ENCODE measurements at regions not wholly inside any gene's neighbourhood (a gene's known extent, or its start where the extent isn't known, plus 50 kb on each side); places are given as distances from the start of the nearest gene placed in this dataset.

GRCh38 chr18:51400721-51401120 is 203.2 kb upstream of the MEX3C start:
- no peak for DNase-seq

GRCh38 chr18:51401912-51402311 is 204.4 kb upstream of the MEX3C start:
- no peak for DNase-seq

DNA sequence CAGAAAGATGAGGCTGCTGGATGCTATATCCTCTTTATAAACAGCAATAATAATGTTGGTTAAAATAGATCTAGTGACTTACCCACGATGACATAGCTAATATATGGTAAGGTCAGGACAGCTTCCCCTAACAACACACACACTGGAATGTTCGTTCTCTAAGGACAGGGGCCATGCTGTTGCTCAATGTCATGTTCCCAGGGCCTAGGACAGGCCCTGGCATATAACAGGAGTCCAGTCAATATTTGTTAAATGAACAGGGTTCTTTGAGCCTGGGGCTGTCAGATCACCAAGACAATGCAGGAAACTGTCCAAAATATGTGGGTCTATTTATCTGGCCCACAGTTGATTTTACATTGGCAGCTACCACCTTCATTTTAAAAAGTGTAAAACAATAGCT is 207.1 kb upstream of the MEX3C start:
- DNase-seq = no peak

GRCh38 chr18:51405683-51406477 is 208.4 kb upstream of the MEX3C start:
- DNase-seq = no peak

GRCh38 chr18:51417643-51418483 is 220.4 kb upstream of the MEX3C start:
- no peak for DNase-seq

GRCh38 chr18:51425475-51425874 is 228.0 kb upstream of the MEX3C start:
- no peak for DNase-seq

DNA sequence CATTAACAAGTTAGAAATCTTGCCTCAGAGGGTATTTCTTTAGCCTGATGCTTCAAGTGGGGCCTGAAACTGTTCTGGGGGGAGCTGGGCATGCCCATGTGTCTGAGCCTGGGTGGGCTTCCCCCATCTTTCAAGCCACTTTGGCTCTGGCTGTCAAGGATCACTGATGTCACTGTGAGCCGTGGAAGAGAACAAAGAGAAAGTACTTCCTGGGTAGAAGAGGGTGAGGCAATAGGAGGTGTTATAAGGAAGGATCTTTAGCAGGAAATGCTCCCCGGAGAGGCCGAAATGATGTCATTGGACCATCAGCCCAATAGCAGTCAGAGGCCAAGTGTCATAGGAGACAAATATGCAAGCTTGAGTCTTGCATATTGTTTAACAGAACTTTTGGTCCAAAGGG is 228.4 kb upstream of the MEX3C start:
- no peak for DNase-seq

GRCh38 chr18:51426996-51427395 is 229.5 kb upstream of the MEX3C start:
- no peak for DNase-seq

DNA sequence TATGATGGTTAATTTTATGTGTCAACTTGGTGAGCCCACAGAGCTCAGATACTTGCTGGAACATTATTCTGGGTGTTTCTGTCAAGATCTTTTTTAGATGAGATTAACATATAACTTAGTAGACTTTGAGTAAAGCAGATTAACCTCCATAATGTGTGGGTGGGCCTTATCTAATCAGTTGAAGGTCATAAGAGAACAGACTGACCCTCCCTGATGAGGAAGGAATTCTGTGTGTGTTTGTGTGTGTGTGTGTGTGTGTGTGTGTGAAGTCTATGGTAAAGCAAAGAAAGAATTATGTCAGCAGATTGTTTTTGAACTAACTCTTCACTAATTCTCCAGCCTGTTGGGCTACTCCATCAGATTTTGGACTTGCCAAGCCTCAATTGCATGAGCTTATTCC is 232.2 kb upstream of the MEX3C start:
- no peak for DNase-seq

DNA sequence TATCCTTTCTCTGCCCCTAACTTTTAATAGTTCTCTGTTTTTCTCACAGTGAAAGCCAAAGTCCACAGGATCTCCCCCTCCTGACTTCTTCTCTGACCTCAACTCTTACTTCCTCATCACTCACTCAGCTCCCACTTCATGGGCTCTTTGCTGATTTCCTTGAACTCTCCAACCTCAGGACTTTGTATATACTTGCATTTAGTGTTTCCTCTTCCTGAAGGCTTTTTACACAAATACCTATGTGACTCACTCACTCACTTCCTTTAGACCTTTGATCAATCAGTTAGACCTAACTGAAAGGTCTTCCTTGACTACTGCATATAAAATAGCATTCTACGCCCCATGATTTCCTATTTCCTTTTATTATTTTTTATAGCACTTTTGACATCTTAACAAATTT is 233.1 kb upstream of the MEX3C start:
- DNase-seq = no peak

DNA sequence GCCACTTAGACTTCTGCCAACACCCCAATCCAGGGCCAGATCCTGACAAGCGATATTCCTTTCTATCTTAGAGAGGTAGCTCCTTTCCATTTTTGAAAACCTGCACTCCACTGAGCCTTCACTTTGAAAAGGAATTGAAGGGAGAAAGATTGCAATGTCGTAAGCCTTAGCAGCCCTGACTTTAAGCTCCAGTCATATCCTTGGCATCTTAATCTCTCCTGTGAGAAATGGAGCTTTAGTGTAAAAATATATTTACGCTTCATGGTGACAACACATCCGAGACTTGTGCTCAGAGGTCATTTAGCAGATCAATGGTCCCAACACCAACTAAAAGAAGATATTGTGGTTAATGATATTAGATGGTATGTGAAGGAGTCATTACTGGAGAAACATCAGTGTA is 235.8 kb upstream of the MEX3C start:
- DNase-seq = no peak

DNA sequence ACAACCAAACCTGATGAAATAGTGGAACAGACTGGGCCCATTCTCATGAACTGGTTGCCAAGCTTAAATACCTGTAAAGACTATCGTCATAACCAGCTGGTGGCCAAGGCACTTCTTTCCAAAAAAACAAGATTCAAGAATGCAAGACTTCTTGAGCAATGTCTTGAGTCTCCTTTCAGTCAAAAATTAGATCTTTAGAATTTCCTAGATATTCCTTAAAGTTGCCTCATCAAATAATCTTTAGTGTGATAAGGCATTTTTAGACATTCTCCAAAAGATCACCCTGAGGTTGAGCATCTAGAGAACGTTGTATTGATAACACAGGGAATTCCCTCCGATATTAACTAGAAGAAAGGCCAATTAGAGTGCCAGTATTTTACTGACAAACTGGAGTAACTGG is 236.4 kb upstream of the MEX3C start:
- no peak for DNase-seq

DNA sequence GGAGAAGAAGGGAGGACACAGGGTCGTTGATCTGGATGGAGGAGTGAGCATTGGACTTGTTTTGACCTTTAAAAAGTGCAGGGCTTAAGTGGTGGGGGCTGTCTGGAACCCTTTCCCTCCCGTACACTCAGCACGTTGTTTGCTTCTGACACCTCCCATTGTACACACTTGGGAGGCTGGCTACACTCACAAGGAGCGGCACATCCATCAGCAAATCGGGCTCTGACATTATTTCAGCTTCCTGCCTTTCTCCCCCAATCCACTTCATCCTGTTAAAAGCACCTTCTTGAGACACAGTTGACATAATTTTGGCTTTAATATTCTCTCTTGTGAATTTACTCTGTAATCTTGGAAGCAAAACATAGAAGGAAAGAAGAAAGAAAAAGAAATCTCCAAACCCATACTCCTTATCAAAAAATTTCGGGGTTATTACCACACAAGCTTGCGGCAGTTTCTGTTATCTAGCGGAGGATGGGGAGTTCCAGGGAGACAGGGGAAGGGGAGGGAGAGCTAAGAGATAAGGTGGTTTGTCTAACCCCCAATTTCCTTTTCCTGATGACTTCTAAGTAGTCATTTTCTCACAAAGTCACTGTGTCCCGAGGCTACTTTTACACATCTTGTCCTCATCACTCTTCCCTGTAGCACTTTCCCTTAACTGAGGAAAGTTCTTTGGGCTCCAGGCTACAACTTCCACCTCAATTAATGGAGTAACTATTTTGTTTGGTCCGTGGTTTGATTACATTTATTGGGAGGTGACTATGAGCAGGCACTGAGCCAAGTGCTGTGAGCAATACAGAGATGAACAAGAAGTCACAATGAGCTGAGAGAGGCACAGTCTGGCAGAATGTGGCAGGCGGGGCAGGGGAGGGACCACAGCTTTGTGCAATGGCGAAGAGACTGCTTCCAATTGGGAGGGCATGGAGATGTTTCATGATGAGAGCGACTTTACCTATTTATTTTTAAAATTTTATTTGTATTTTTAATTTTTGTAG is 240.1 kb upstream of the MEX3C start:
- DNase-seq = no peak

DNA sequence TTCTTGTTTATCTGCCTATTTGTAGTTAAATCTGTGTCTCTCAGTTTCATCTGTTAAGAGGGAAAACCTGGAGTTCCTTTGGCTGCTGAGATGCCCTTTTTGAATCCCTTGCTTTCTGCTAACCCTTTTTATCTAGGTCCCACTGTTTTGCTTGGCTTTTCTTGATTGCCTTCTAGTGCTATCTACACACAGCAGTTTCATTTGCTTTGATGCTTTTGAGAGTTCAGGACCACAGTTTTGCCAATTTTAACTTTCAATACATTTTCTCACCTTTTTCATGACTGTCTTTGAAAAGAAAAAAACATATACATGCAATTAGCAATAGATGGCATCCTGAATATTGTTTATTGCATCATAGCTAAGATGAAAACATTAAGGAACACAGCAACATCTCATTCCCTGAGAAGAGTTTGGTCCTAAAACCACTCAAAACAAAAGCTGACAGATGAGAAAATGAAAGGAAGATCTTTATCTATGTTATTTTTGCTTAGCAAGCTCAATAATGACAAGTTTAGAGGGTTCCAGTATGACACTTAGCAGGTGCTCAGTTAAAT is 241.4 kb upstream of the MEX3C start:
- no peak for DNase-seq

GRCh38 chr18:51442012-51442411 is 244.5 kb upstream of the MEX3C start:
- DNase-seq = no peak

DNA sequence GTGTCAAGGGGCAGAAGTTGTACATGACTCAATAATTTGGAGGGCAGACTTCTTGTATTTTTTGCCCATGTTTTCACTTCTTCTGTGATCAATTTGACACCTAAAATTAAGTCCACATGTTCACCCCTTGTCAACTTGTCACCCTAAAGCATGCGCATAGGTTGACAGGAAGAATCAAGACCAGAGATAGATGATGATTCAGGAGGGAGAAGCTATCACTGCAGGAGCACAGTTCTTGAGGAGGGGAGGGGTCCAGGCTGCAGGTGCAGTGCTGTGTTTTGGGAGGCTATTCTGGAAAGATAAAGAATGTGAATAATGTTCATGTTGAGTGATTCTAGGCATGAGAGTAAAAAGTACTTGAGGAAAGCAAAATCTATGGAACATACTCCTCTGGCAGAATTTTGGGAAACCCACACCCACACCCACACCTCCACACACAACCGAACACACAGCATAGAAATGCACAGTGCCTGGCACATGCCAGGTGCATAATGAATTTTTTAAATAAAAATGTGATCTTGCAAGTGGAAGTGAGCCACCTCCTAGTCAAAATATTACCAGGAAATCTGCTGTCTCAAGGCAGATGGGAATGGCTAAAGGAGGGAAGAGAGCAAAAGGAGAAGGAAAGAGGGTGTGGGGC is 249.2 kb upstream of the MEX3C start:
- no peak for DNase-seq

GRCh38 chr18:51447351-51448342 is 250.2 kb upstream of the MEX3C start:
- DNase-seq = peak in 1 of 2 experiments; percentile 11

DNA sequence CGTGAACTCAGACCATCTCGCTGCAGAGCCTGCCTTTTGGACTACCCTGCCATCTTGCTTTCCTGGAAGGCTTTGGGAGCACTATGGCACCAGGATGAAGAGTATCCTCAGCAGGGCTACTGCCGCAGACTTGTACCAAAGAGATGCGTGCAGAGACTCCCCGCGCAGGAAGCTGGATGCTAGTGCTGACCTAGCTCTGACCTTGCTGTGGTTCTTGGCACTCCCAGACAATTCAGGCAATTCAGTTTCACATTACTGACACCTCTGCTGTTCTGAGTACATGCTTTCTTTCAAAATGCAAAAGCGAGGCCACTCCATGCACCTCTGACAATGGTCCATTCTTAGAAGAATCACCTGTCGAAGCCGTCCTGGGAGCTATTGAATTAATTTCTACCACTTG is 251.5 kb upstream of the MEX3C start:
- no peak for DNase-seq

- no peak for DNase-seq
Observed at GRCh38 chr18:51453594-51453993, 256.1 kb upstream of the MEX3C start.

DNA sequence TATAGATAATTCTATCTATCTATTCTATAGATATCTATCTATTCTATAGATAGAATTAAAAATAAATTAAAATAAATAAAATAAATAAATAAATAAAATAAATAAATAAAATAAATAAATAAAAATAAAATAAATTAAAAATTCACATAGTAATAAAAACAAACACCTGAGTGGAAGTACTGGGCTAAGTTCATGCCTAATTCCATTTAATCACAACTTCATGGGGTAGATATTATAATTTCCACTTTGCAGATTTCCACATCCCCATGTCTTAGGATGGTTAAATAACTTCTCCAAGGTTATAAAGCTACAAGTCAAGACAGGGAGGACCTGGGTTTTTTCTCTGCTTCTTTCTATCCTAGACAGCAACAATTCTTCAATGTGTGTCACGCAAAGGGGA is 261.4 kb upstream of the MEX3C start:
- no peak for DNase-seq

DNA sequence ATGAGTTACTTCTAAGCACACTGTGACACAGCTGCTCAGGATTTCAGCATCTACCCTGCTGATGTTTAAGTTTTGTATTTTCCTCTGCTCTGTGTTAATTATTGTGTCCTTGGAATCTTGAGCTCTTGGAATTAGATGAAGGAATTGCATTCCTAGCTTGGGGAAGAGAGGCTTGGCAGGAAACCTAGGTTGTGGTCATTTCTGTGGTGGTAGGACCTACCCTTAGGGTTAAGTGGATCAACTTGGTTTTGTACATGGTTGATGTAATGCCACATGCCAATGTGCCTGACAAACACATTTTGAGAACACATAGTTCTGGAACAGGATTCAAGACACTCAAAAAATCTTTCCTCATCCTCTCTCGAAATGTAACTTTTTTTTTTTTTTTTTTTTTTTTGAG is 264.5 kb upstream of the MEX3C start:
- no peak for DNase-seq
